NCI-H345 treated with DMSO at 0.1 percent for 48 hours (cell line): ENCODE measurements at regions not wholly inside any gene's neighbourhood (a gene's known extent, or its start where the extent isn't known, plus 50 kb on each side); places are given as distances from the start of the nearest gene placed in this dataset.
"Not testable (repeated sequence)": the region's sequence is repeated elsewhere in the genome, so short reads cannot be mapped to it uniquely, and the experiment has no call there.

Experiments
- DNase-seq: peaks from one replicate; lab custom pipeline; 2025; ENCODE audit not compliant: unreplicated experiment; lab: John Stamatoyannopoulos, UW

GRCh38 chr5:17755406-17755805 is 121.1 kb downstream of the TAF11L14 start:
- DNase-seq, result not testable (repeated sequence)

GRCh38 chr5:17761326-17761725 is 127.1 kb downstream of the TAF11L14 start:
- DNase-seq, result no peak

GRCh38 chr5:17763301-17763700 is 129.0 kb downstream of the TAF11L14 start:
- DNase-seq, result no peak

- DNase-seq, result no peak
These were observed 131.8 kb downstream of the TAF11L14 start for GRCh38 chr5:17766031-17766430.

GRCh38 chr5:17769277-17769676 is 135.0 kb downstream of the TAF11L14 start:
- DNase-seq, result no peak

GRCh38 chr5:17772232-17772631 is 138.0 kb downstream of the TAF11L14 start:
- no peak for DNase-seq

GRCh38 chr5:17785774-17786173 is 151.5 kb downstream of the TAF11L14 start:
- no peak for DNase-seq

GRCh38 chr5:17788351-17788750 is 154.1 kb downstream of the TAF11L14 start:
- no peak for DNase-seq

- DNase-seq, result no peak
These were observed 159.9 kb downstream of the TAF11L14 start for GRCh38 chr5:17794201-17794600.

GRCh38 chr5:17794815-17795214 is 160.6 kb downstream of the TAF11L14 start:
- DNase-seq, result no peak

GRCh38 chr5:17796142-17796541 is 161.9 kb downstream of the TAF11L14 start:
- no peak for DNase-seq

GRCh38 chr5:17796757-17797396 is 162.6 kb downstream of the TAF11L14 start:
- no peak for DNase-seq

GRCh38 chr5:17799521-17799920 is 165.3 kb downstream of the TAF11L14 start:
- no peak for DNase-seq

- peak; percentile 10 for DNase-seq
These were observed 167.3 kb downstream of the TAF11L14 start for GRCh38 chr5:17801595-17801994.

- peak; percentile 55 for DNase-seq
These were observed 168.0 kb downstream of the TAF11L14 start for GRCh38 chr5:17802256-17802655.

- no peak for DNase-seq
These were observed 169.7 kb downstream of the TAF11L14 start for GRCh38 chr5:17803971-17804370.

- DNase-seq, result no peak
These were observed 171.1 kb downstream of the TAF11L14 start for GRCh38 chr5:17805227-17805825.

- DNase-seq, result no peak
These were observed 172.7 kb downstream of the TAF11L14 start for GRCh38 chr5:17806818-17807468.

GRCh38 chr5:17808566-17808965 is 174.3 kb downstream of the TAF11L14 start:
- DNase-seq, result no peak

- no peak for DNase-seq
These were observed 176.5 kb downstream of the TAF11L14 start for GRCh38 chr5:17810734-17811133.

- no peak for DNase-seq
These were observed 179.0 kb downstream of the TAF11L14 start for GRCh38 chr5:17813214-17813613.

- no peak for DNase-seq
These were observed 182.2 kb downstream of the TAF11L14 start for GRCh38 chr5:17816505-17816904.
